Spinal cord (tissue), 9 donors: ENCODE measurements at regions not wholly inside any gene's neighbourhood (a gene's known extent, or its start where the extent isn't known, plus 50 kb on each side); places are given as distances from the start of the nearest gene placed in this dataset.
"Not testable (repeated sequence)": the region's sequence is repeated elsewhere in the genome, so short reads cannot be mapped to it uniquely, and the experiment has no call there.

ENCODE experiments used
- DNase-seq, 6 donors: peaks; one replicate each; pipeline versions ENCODE4 v3.0.0 to v3.0.0-alpha.2; 2013 to 2015; ENCODE audit warnings: low spot score in 6 of 6, low read depth in 4 of 6
- H3K27ac ChIP-seq: one replicate; pipeline ENCODE4 v1.5.1; 2013; ENCODE audit warnings: low read depth, low read length, control low read depth
- H3K27me3 ChIP-seq: one replicate; pipeline ENCODE4 v1.6.1; 2013; ENCODE audit warnings: low read length; ENCODE audit not compliant: control insufficient read depth, insufficient read depth
- H3K36me3 ChIP-seq: one replicate; pipeline ENCODE4 v1.6.1; 2013; ENCODE audit warnings: low read length; ENCODE audit not compliant: control insufficient read depth, insufficient read depth
- H3K4me1 ChIP-seq: one replicate; pipeline ENCODE4 v1.6.1; 2013; ENCODE audit warnings: low read length; ENCODE audit not compliant: control insufficient read depth, insufficient read depth
- H3K4me3 ChIP-seq: one replicate; pipeline ENCODE4 v1.5.1; 2013; ENCODE audit warnings: low read depth, low read length, control low read depth
- H3K9me3 ChIP-seq: one replicate; pipeline ENCODE4 v1.6.1; 2013; ENCODE audit warnings: low read length; ENCODE audit not compliant: control insufficient read depth, insufficient read depth
- WGBS: methylation state at CpG from one replicate; pipeline ENCODE4 v1.1.5; 2013; ENCODE audit warnings: missing lambda C conversion rate; ENCODE audit not compliant: insufficient coverage; 5-methylcytosine and 5-hydroxymethylcytosine counted together
- donor health status: healthy.

DNA sequence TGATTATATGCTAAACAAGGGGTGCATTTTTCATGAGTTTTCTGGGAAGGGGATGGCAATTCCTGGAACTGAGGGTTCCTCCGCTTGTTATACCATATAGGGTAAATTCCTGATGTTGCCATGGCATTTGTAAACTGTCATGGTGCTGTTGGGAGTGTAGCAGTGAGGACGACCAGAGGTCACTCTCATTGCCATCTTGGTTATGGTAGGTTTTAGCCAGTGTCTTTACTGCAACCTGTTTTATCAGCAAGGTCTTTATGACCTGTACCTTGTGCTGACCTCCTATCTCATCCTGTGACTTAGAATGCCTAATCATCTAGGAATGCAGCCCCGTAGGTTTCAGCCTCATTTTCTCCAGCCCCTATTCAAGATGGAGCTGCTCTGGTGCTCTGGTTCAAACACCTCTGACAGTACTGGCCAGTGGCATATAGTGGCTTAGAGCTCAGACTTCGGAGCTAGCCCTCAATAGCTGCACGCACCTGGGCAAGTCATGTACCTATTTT is 154.2 kb upstream of the DPH6 start:
- H3K4me1 ChIP-seq, H3K27me3 ChIP-seq, DNase-seq, H3K9me3 ChIP-seq, H3K36me3 ChIP-seq, H3K4me3 ChIP-seq, H3K27ac ChIP-seq: not testable (repeated sequence)
- 82% methylated on average over 2 of the region's 5 CpGs for WGBS

DNA sequence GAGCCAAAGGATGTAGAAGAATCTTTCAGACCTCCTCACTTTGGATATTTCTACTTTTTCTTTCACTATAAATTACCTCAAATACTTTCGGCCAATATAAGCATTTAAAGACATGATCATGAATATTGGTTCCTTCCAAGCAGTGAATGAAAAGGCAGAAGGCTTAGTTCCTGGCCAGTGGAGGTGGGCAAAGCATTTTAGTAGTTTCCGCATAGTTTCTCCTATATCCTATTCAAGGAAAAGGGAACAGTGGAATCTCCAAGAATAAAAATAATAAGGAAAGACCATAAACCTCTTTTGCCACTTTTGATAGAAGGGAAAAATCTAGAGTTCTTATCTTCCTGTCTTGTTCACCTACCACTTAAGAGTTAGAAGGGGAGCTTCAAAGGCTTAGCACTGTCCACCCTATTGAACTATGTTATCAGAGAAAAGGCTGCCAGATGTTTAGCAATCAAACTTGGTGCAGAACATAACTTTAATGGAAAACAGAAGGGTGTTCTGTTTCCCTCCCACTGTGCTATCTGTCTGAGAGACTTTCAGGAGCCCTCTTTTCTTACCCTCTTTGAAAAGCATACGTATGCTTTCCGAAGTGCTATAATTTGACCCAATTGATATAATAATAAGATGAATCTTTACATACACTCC is 155.6 kb upstream of the DPH6 start:
- H3K36me3 ChIP-seq, result no peaks in the 10 kb centered on the region
- H3K4me3 ChIP-seq, result no peak overlapping the region
- H3K27me3 ChIP-seq, result no peaks in the 10 kb centered on the region
- H3K4me1 ChIP-seq, result no peaks in the 10 kb centered on the region
- H3K9me3 ChIP-seq, result no peaks in the 10 kb centered on the region
- WGBS, result no CpG with 5 or more reads among the region's 4 CpGs
- DNase-seq, result no peak
- no peak overlapping the region for H3K27ac ChIP-seq

DNA sequence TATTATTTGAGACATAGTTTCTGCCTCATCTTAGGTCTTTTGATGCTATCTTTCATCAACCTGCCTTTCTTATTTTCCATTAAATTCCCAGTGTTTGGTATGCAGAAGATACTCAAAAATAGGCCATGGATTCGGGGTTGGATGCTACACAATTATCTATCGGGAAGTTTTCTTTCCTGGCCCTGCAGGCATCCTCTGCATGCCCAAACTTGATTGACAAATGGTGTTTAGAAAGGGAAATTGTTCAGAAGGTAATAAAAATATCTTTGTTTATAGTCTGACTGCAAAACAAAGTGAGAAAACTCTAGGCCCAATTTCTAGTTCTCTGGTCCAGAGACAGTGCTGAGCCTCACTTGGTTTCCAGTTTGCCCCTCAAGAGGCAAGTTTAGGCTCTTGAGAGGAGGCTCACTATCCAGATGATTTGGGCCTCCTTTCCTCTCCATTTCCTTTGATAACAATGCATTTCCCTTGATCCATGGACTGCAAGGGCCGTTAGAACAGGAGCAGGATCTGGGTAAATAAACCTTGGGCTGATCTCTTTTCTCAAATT is 157.1 kb upstream of the DPH6 start:
- Histone ChIP-seq H3K27me3 (no peaks in the 10 kb centered on the region), H3K4me3 (no peak overlapping the region), H3K4me1 (no peaks in the 10 kb centered on the region), H3K36me3 (no peaks in the 10 kb centered on the region), H3K9me3 (no peaks in the 10 kb centered on the region), H3K27ac (no peak overlapping the region)
- DNase-seq, result no peak
- no CpG with 5 or more reads among the region's 3 CpGs for WGBS

DNA sequence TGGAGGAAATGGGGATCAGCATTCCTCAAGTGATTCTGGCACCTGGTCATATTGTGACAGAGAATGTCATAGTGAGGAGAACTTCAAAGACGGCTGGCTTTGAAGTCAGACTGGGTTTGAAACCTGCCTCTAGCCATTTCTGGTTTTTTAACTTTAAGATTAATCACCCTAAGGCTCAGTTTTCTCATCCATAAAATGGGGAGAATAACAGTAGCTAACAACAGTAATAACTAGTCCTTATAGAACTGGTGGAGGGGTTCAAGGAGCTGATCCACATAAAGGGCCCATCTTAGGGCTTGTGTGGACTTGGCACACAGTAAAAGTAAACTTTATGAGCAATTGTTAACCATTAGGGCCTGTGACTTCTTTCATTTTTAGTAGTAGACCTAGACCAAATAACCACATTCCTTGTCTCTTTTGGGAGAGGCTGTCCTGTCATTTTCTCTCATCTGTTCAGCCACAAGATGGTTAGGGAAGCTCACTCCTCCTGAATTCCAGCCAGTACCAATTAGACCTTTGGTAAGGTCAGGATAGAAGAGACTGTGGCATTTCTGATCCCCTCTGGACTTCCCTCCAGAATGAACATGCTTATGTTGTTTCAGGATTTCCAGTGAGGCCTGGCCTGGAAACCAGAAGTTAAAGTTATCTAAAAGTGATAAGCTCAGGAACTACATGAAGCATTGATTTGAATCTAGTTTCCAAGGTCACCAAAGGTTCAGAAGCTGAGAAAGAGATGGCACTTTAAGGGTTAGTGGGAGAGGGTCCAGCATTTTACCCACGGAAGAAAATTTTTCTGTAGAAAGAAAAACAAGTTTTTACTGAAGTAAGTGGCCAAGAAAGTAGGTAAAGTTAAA is 159.3 kb upstream of the DPH6 start:
- WGBS, result no CpG with 5 or more reads among the region's 2 CpGs
- H3K27me3 ChIP-seq, result no peaks in the 10 kb centered on the region
- no peaks in the 10 kb centered on the region for H3K9me3 ChIP-seq
- DNase-seq, result no peak
- no peaks in the 10 kb centered on the region for H3K36me3 ChIP-seq
- H3K4me1 ChIP-seq, result no peaks in the 10 kb centered on the region
- no peak overlapping the region for H3K27ac ChIP-seq
- H3K4me3 ChIP-seq, result no peak overlapping the region

DNA sequence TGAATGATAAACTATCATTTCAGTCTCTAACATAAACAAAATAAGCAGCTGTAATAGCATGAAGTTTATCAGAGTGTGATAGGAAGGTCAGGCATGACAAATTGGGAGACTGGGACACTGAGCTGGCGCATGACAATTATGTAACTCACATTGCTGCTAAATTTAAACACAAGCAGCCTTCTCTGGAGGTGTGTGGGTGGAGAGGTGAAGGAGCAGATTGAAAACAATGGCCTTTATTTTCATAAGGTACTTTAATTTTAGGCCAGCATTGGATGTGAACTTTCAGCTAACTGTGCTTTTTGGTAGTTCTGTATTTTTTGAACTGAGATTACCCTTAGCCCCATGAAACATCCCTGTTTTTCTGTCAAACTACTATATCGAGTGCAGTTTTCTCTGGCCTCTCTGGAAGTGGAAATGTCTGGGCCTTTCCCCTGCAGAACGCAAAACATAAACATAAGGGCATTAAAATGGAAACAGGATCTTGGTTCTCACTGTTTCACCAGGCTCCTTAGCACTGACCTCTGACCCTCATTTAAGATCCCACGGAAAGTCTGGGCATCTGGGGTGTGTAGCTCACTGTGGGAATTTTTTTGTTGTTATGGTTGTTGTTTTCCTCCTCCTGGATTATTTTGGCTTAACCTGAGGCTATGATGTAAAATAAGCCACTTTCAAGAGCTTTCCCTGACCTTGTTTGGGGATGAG is 160.1 kb upstream of the DPH6 start:
- Histone ChIP-seq H3K27me3 (no peaks in the 10 kb centered on the region), H3K9me3 (no peaks in the 10 kb centered on the region), H3K4me1 (no peaks in the 10 kb centered on the region), H3K4me3 (no peak overlapping the region), H3K36me3 (no peaks in the 10 kb centered on the region), H3K27ac (no peak overlapping the region)
- 83% methylated on average over 2 of the region's 4 CpGs for WGBS
- DNase-seq, result no peak

DNA sequence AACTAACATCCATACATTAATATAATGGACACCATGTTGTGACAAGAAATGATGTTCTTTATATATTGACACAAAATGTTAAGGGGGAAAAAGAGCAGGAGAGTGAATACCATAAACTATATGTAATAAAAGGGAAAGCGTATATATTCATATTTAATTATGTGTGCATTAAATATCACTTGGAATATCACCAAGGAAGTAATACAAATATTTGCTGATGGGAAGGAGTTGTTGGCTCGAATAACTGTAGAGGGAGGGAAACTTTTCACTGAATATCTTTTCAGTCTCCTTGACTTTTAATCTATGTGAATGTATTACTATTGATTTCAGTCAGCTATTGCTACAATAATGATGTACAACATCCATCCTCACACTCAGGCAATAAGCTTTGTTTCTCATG is 167.0 kb upstream of the DPH6 start:
- H3K27ac ChIP-seq, result no peak overlapping the region
- H3K27me3 ChIP-seq, result no peaks in the 10 kb centered on the region
- no CpG with 5 or more reads among the region's 2 CpGs for WGBS
- no peaks in the 10 kb centered on the region for H3K36me3 ChIP-seq
- no peak overlapping the region for H3K4me3 ChIP-seq
- H3K9me3 ChIP-seq, result no peaks in the 10 kb centered on the region
- no peak for DNase-seq
- H3K4me1 ChIP-seq, result no peaks in the 10 kb centered on the region

- no peaks in the 10 kb centered on the region for H3K27me3 ChIP-seq
- H3K27ac ChIP-seq, result no peak overlapping the region
- no CpG with 5 or more reads among the region's 2 CpGs for WGBS
- H3K36me3 ChIP-seq, result no peaks in the 10 kb centered on the region
- DNase-seq, result no peak
- no peaks in the 10 kb centered on the region for H3K9me3 ChIP-seq
- H3K4me1 ChIP-seq, result no peaks in the 10 kb centered on the region
- no peak overlapping the region for H3K4me3 ChIP-seq
These were observed 167.8 kb upstream of the DPH6 start for GRCh38 chr15:35713733-35714132.

GRCh38 chr15:35717721-35718120 is 171.8 kb upstream of the DPH6 start:
- DNase-seq, result no peak
- Histone ChIP-seq H3K27me3 (no peaks in the 10 kb centered on the region), H3K9me3 (no peaks in the 10 kb centered on the region), H3K36me3 (no peaks in the 10 kb centered on the region), H3K4me1 (peaks cover 4% of the 10 kb centered on the region), H3K4me3 (no peak overlapping the region), H3K27ac (no peak overlapping the region)
- no CpG with 5 or more reads among the region's 4 CpGs for WGBS

DNA sequence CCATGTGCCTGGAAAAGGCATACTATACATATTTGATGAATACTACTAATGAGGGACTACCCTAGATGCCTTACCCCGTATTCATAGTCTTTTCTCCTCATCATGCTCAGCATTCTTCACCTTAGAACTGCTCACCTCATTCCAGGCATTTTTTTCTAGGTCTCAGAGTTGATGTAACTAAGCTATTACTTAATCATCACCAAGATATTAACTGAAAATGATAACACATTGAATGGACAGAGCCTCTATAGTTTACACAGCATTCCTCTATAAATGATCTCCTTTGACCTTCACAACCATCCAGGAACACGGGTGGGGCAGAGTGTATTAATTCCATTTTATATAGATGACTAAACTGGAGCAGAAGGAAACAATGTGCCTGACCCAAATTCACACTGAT is 174.1 kb upstream of the DPH6 start:
- H3K27me3 ChIP-seq, result no peaks in the 10 kb centered on the region
- DNase-seq, result no peak
- no peak overlapping the region for H3K27ac ChIP-seq
- WGBS, result 60% methylated on average over 1 of the region's 2 CpGs
- H3K9me3 ChIP-seq, result no peaks in the 10 kb centered on the region
- H3K36me3 ChIP-seq, result no peaks in the 10 kb centered on the region
- no peak overlapping the region for H3K4me3 ChIP-seq
- peaks cover 4% of the 10 kb centered on the region for H3K4me1 ChIP-seq
